T-helper 2 cell (primary cell): ENCODE measurements at regions not wholly inside any gene's neighbourhood (a gene's known extent, or its start where the extent isn't known, plus 50 kb on each side); places are given as distances from the start of the nearest gene placed in this dataset.

Experiments used
- DNase-seq, 5 experiments: peaks; one replicate each; pipeline versions ENCODE4 v3.0.0 to v3.0.0-alpha.2; 2012 to 2022

- DNase-seq: no peak
Measured at GRCh38 chr6:1144842-1145767, 166.8 kb upstream of the FOXQ1 start.

- DNase-seq: no peak
Measured at GRCh38 chr6:1143655-1144054, 168.2 kb upstream of the FOXQ1 start.

GRCh38 chr6:1139155-1139890, 172.6 kb upstream of the FOXQ1 start:
- no peak for DNase-seq

GRCh38 chr6:1137849-1138248, 174.0 kb upstream of the FOXQ1 start:
- no peak for DNase-seq

DNA sequence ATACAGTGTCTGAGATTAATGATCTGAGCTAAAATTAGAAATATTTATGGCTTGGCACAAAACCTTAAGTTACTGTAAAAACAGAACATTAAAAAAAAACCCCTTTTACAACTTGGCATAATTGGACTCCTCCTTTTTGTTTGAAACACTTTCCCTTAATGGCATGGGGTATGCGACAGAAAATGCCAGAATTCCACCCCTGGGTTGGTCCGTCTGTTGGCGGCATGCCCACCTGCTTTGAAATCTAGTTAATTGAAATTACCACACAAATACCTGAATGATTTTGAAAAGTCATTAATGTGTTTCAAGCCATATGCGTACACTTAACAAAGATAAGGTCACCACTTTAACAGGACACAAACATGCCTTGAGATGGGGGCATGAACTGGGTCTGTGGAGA, 175.1 kb upstream of the FOXQ1 start:
- no peak for DNase-seq

GRCh38 chr6:1136415-1136774, 175.5 kb upstream of the FOXQ1 start:
- no peak for DNase-seq

GRCh38 chr6:1135726-1136414, 176.0 kb upstream of the FOXQ1 start:
- no peak for DNase-seq

DNA sequence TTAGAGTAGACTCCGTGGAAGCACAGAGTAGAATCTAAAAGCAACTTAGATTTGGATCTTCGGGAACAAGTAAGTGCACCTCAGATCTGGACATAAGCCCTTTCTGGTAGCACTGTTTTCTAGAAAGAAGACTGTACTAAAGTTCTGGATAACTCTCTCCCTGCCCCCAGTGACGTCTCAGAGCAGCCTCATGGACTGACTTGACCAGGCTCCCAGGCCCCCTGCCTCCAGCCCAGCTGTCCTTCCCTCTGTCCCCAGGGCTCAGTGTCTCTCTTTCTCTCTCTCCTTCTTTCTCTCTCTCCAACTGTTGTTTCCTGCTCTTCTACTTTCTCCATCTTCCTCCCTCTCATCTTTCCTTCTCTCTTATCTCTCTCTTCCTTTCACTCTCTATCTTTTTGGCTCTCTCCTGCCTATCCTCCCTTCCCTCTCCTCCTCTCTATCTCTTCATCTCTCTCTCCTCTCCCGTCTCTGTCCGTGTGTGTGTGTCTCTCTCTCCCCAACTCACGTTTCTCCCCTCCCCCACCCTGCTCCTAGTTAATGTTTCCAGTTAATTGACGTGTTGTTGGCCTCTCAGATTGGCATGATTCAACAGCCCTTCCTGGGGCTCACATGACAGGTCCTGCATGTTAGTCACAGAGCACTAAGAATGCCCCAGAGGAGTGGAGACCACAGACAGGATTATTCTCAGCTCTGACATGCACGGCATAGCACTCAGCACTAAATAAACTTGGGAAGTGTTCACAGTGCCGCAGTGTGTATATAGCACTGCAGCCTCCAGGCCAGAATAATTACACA, 180.4 kb upstream of the FOXQ1 start:
- DNase-seq: no peak

- DNase-seq: no peak
Measured at GRCh38 chr6:1130709-1131108, 181.2 kb upstream of the FOXQ1 start.

GRCh38 chr6:1129131-1129530, 182.8 kb upstream of the FOXQ1 start:
- no peak for DNase-seq

DNA sequence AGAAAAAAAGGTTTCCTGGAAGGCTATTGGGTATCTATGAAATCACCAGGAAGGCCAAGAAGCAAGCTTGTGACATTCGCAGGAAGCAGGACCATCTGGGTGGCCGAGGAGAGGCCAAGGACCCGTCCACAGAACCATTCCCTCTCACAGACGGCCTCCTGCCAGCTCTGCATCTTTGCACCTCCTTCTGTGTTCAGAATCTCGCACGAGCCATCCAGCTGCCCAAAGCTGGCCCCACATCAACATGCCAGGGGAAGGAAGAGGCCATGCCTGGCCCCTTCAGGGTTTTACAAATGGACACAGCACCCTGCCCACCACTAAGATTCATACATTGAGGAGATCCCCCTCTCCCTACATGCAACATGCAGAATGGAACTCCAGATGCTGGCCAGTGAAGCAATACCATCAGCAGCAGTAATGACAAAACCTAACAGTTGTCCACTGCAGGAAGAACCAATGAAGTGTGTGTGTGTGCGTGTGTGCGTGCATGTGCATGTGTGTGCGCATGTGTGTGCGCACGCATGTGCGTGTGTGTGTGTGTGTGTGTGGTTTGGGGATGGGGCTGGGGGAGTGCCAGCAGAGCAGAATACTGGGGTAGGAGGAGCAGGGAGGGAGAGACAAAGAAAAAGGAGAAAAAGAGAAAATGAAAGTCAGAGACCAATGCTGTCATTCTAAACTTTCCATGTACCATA, 184.2 kb upstream of the FOXQ1 start:
- DNase-seq: no peak

GRCh38 chr6:1127129-1127528, 184.8 kb upstream of the FOXQ1 start:
- no peak for DNase-seq

DNA sequence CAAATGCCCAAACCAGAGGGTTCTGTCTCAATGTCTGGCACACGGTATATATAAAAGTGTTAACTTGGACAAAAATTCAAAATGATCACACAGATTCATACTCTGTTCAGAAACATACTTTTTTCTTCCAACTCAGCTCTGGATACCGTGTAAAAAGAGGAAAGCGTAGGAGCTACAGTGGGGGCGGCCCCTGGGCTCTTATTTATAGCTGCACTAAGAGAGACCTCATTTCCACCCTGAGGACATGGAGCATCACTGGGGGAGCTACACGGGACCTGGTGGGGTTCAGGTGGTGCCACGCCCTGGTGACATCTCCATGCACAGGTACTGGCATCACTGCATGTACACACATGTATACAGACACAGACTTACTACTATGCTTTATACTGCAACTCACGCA, 185.9 kb upstream of the FOXQ1 start:
- DNase-seq: no peak

DNA sequence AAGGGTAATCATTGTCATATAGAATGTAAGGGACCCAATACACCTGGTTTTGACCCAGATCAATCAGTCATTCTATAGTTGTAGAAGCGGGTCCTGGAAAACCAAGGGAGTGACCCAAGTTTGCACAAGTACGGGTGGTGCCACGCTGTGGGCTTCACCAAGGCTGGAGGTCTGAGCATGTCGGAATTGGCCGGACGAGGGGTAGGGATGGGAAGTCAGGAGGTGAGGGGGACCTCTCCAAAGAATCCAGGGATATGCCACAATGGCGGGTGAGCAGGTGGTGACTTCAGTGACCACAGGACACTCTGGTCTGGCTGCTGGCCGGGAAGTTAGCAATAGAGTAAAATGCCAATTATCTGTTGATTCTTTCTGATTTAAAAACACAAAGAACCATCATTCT, 186.6 kb upstream of the FOXQ1 start:
- no peak for DNase-seq

DNA sequence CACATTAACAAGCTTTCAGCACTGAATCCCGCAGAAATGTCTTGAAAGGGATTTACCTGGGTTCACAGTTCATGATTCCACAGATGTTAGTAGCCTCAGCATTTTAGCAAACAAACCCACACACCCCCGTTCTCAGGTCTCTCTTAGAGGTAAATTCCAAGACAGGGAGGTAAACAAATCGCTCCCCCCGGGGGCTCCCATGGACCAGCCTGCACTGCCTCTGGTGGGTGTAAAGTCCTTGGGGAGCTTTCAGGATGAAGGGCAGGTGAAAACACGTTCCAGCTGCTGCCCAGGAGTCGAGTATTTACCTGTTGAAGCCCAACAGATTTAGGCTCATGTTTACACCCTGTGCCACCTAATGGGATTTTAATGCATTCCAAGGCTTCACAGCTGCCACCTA, 187.0 kb upstream of the FOXQ1 start:
- DNase-seq: no peak

DNA sequence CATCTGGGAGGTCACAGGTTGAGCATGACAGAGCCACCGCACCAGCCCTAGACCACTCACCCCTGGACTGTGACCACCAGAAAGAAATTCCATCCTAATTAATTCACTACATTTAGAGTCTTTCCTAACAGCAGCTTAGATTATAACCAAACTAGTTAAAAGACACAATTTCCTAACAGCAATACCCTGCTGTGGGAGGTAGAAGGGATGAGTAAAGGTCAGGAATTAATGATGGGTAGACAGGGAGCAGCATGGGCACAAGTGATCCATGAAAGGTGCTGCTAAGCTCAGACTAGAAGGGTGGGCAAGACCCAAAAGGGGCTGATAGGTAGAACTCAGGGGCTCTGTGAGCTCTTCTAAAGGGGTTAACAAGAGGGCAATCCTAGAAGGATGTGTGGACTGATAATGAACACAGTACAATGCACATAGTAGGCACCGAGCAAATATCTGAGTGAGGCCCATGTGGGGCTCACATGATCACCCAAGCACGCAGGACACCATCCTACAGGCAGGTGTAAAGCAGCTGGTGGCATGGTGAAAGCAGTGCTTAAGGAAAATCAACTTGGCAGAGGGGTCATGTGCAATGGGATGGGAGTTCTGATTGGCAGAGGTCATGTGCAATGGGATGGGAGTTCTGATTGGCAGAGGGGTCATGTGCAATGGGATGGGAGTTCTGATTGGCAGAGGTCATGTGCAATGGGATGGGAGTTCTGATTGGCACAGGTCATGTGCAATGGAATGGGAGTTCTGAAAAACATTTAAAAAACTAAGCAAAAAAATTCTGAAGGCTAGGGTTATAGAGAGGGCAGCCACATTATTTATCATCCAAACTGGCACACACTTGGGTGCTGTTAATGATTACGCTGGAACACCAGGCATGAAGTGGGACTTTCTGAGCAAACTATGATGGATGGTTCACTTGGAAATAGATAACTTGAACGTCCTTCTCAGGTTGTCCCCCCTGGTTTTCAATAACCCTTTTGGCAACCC, 188.2 kb upstream of the FOXQ1 start:
- DNase-seq: no peak

- DNase-seq: no peak
Measured at GRCh38 chr6:1122083-1122482, 189.8 kb upstream of the FOXQ1 start.

DNA sequence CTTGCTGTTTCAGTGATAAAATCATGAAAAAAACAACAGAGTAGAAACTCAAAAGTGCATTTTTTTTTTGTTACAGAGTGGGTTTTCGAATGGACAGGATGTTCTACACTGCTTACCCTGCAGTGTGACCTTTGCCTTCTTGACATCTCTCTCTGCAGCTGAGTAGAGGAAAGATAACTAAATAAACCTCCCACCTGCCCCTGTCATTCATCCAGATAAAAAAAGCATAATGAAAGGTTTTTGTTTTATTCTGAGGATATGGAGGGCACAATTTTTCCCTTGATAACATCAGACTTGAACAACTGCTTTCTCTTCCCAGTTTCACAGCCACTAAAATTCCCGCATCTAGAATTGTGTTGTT, 193.6 kb upstream of the FOXQ1 start:
- DNase-seq: no peak

GRCh38 chr6:1117530-1118286, 194.2 kb upstream of the FOXQ1 start:
- DNase-seq: no peak

- no peak for DNase-seq
Measured at GRCh38 chr6:1116149-1116548, 195.7 kb upstream of the FOXQ1 start.
